Liver (tissue), 3 donors: ENCODE measurements at regions not wholly inside any gene's neighbourhood (a gene's known extent, or its start where the extent isn't known, plus 50 kb on each side); places are given as distances from the start of the nearest gene placed in this dataset.

Experiments used
- ATF3 ChIP-seq: IDR thresholded peaks from 2 replicates; pipeline ENCODE4 v1.6.1; 2016; ENCODE audit warnings: antibody characterized with exemption
- CTCF ChIP-seq: fragments of 150-350 bp; IDR thresholded peaks from 2 replicates; pipeline ENCODE4 v1.5.1; 2017; ENCODE audit warnings: improper control_type of control experiment, low read depth, low read length; ENCODE audit not compliant: missing input control
- EGR1 ChIP-seq, 2 donors: IDR thresholded peaks; 2 replicates each; pipeline ENCODE4 v1.6.1; 2016 to 2018; ENCODE audit warnings: antibody characterized with exemption in 2 of 2, low read depth in 2 of 2
- FOXA1 ChIP-seq: IDR thresholded peaks from 2 replicates; pipeline ENCODE4 v1.6.1; 2016; ENCODE audit warnings: antibody characterized with exemption
- GABPA ChIP-seq, 2 donors: IDR thresholded peaks in 1 of 2; conservative IDR thresholded peaks in 1 of 2; 2 replicates each; pipeline ENCODE4 v1.6.1; 2016; ENCODE audit warnings: antibody characterized with exemption in 2 of 2, mild to moderate bottlenecking in 1 of 2, moderate library complexity in 1 of 2
- JUND ChIP-seq, 2 donors: IDR thresholded peaks; 2 replicates each; pipeline ENCODE4 v1.6.1; 2016; ENCODE audit warnings: antibody characterized with exemption in 2 of 2
- MAX ChIP-seq: IDR thresholded peaks from 2 replicates; pipeline ENCODE4 v1.6.1; 2016; ENCODE audit warnings: antibody characterized with exemption
- RAD21 ChIP-seq, 2 donors: IDR thresholded peaks; 2 replicates each; pipeline ENCODE4 v1.6.1; 2016; ENCODE audit warnings: antibody characterized with exemption in 2 of 2, mild to moderate bottlenecking in 2 of 2
- RXRA ChIP-seq, 2 donors: IDR thresholded peaks; 2 replicates each; pipeline ENCODE4 v1.6.1; 2017 to 2018; ENCODE audit warnings: antibody characterized with exemption in 2 of 2, mild to moderate bottlenecking in 1 of 2
- SP1 ChIP-seq: IDR thresholded peaks from 2 replicates; pipeline ENCODE4 v1.6.1; 2018; ENCODE audit warnings: antibody characterized with exemption, mild to moderate bottlenecking
- TAF1 ChIP-seq: conservative IDR thresholded peaks from 2 replicates; pipeline ENCODE4 v1.6.1; 2016; ENCODE audit warnings: antibody characterized with exemption, mild to moderate bottlenecking
- YY1 ChIP-seq: IDR thresholded peaks from 2 replicates; pipeline ENCODE4 v1.6.1; 2016; ENCODE audit warnings: antibody characterized with exemption, mild to moderate bottlenecking
- ZBTB33 ChIP-seq: IDR thresholded peaks from 2 replicates; pipeline ENCODE4 v1.6.1; 2016; ENCODE audit warnings: antibody characterized with exemption
- TF ChIP-seq, protein P1 (sequence below): IDR thresholded peaks from 2 replicates; pipeline ENCODE4 v1.6.1; 2016; ENCODE audit warnings: antibody characterized with exemption, mild to moderate bottlenecking
- donor health status: healthy.
- donor health status: healthy.

DNA sequence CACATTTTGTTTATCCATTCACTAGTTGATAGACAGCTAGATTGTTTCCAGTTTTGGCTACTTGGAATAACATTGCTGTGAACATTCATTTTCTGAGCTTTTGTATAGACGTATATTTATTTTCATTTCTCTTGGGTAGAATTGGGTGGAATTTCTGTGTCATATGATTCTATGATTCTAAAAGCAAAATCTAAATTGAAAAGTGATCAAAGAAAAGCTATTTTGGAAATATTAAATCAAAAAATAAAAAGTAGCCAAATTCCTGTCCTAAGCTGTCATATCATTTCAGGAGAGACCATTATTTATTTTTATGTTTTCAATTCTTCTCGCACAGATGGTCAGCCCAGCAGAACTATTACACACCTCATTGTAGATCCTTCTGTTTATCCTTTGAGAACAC is 229.2 kb downstream of the COL12A1 start:
- TF ChIP-seq ZBTB33 = no peak
- TF ChIP-seq JUND (IDR thresholded peaks at IDR 0.05) = no peak
- no peak for TF ChIP-seq YY1
- no peak for TF ChIP-seq CTCF
- no peak for TF ChIP-seq GABPA (IDR thresholded peaks at IDR 0.05 in 1 of 2, conservative IDR thresholded peaks at IDR 0.05 in 1 of 2)
- no peak for TF ChIP-seq RAD21 (IDR thresholded peaks at IDR 0.05)
- TF ChIP-seq, protein P1, sequence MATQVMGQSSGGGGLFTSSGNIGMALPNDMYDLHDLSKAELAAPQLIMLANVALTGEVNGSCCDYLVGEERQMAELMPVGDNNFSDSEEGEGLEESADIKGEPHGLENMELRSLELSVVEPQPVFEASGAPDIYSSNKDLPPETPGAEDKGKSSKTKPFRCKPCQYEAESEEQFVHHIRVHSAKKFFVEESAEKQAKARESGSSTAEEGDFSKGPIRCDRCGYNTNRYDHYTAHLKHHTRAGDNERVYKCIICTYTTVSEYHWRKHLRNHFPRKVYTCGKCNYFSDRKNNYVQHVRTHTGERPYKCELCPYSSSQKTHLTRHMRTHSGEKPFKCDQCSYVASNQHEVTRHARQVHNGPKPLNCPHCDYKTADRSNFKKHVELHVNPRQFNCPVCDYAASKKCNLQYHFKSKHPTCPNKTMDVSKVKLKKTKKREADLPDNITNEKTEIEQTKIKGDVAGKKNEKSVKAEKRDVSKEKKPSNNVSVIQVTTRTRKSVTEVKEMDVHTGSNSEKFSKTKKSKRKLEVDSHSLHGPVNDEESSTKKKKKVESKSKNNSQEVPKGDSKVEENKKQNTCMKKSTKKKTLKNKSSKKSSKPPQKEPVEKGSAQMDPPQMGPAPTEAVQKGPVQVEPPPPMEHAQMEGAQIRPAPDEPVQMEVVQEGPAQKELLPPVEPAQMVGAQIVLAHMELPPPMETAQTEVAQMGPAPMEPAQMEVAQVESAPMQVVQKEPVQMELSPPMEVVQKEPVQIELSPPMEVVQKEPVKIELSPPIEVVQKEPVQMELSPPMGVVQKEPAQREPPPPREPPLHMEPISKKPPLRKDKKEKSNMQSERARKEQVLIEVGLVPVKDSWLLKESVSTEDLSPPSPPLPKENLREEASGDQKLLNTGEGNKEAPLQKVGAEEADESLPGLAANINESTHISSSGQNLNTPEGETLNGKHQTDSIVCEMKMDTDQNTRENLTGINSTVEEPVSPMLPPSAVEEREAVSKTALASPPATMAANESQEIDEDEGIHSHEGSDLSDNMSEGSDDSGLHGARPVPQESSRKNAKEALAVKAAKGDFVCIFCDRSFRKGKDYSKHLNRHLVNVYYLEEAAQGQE = no peak
- TF ChIP-seq TAF1 = no peak
- TF ChIP-seq FOXA1 = no peak
- no peak for TF ChIP-seq EGR1 (IDR thresholded peaks at IDR 0.05; ENCODE audit: low read depth in 2 of 2)
- TF ChIP-seq SP1 = no peak
- TF ChIP-seq MAX = no peak
- TF ChIP-seq RXRA (IDR thresholded peaks at IDR 0.05) = no peak
- no peak for TF ChIP-seq ATF3
